Endothelial cell (in vitro differentiated cells): ENCODE measurements at regions not wholly inside any gene's neighbourhood (a gene's known extent, or its start where the extent isn't known, plus 50 kb on each side); places are given as distances from the start of the nearest gene placed in this dataset.
"Not testable (repeated sequence)": the region's sequence is repeated elsewhere in the genome, so short reads cannot be mapped to it uniquely, and the experiment has no call there.

Experiments
- DNase-seq: peaks from one replicate; pipeline ENCODE4 v3.0.0; 2021; ENCODE audit warnings: low spot score
- H3K27ac Mint-ChIP-seq: one replicate; pipeline ENCODE4 v1.8.0; 2021; ENCODE audit warnings: mixed read lengths, inconsistent platforms; ENCODE audit not compliant: unreplicated experiment
- H3K27me3 Mint-ChIP-seq: one replicate; pipeline ENCODE4 v1.8.0; 2021; ENCODE audit warnings: mild to moderate bottlenecking, moderate library complexity, mixed read lengths, inconsistent platforms; ENCODE audit not compliant: unreplicated experiment
- H3K36me3 Mint-ChIP-seq: one replicate; pipeline ENCODE4 v1.8.0; 2021; ENCODE audit warnings: mild to moderate bottlenecking, low read depth, mixed read lengths, inconsistent platforms; ENCODE audit not compliant: unreplicated experiment
- H3K4me1 Mint-ChIP-seq: one replicate; pipeline ENCODE4 v1.8.0; 2021; ENCODE audit warnings: mild to moderate bottlenecking, mixed read lengths, inconsistent platforms; ENCODE audit not compliant: unreplicated experiment
- H3K4me3 Mint-ChIP-seq: one replicate; pipeline ENCODE4 v1.8.0; 2021; ENCODE audit warnings: mild to moderate bottlenecking, mixed read lengths, inconsistent platforms; ENCODE audit not compliant: unreplicated experiment
- H3K9me3 Mint-ChIP-seq: one replicate; pipeline ENCODE4 v1.8.0; 2021; ENCODE audit warnings: mixed read lengths, inconsistent platforms; ENCODE audit not compliant: unreplicated experiment
- CTCF ChIP-seq: fragments of 200-600 bp; sonication (generic); IDR thresholded peaks from one replicate; pipeline ENCODE4 v1.5.0; 2021; ENCODE audit warnings: antibody characterized with exemption; ENCODE audit not compliant: unreplicated experiment

GRCh38 chr5:87594566-87594965, 181.8 kb upstream of the CCNH start:
- no peaks in the 10 kb centered on the region for H3K4me1 Mint-ChIP-seq
- no peak for DNase-seq
- no peak for TF ChIP-seq CTCF
- peaks cover 1% of the 10 kb centered on the region for H3K27me3 Mint-ChIP-seq
- no peak overlapping the region for H3K27ac Mint-ChIP-seq
- peaks cover 5% of the 10 kb centered on the region for H3K9me3 Mint-ChIP-seq
- H3K4me3 Mint-ChIP-seq = no peak overlapping the region
- H3K36me3 Mint-ChIP-seq = no peaks in the 10 kb centered on the region

GRCh38 chr5:87589587-87589986, 176.9 kb upstream of the CCNH start:
- Mint-ChIP-seq H3K27me3 (peaks cover 1% of the 10 kb centered on the region), H3K9me3 (no peaks in the 10 kb centered on the region), H3K27ac (no peak overlapping the region), H3K4me3 (no peak overlapping the region), H3K36me3 (no peaks in the 10 kb centered on the region), H3K4me1 (peaks cover 13% of the 10 kb centered on the region)
- TF ChIP-seq CTCF = no peak
- DNase-seq = no peak

- TF ChIP-seq CTCF = no peak
- DNase-seq = no peak
- Mint-ChIP-seq H3K27ac (peak overlapping the region; percentile 77), H3K9me3 (no peaks in the 10 kb centered on the region), H3K4me1 (peaks cover 13% of the 10 kb centered on the region), H3K36me3 (no peaks in the 10 kb centered on the region), H3K4me3 (no peak overlapping the region), H3K27me3 (peaks cover 1% of the 10 kb centered on the region)
Observed at GRCh38 chr5:87588316-87588715, 175.6 kb upstream of the CCNH start.

GRCh38 chr5:87583704-87584103, 171.0 kb upstream of the CCNH start:
- DNase-seq, H3K9me3 Mint-ChIP-seq, H3K36me3 Mint-ChIP-seq, H3K4me3 Mint-ChIP-seq, H3K27ac Mint-ChIP-seq, H3K27me3 Mint-ChIP-seq: not testable (repeated sequence)
- peaks cover 11% of the 10 kb centered on the region for H3K4me1 Mint-ChIP-seq

GRCh38 chr5:87582149-87582548, 169.4 kb upstream of the CCNH start:
- no peak overlapping the region for H3K4me3 Mint-ChIP-seq
- DNase-seq = no peak
- H3K4me1 Mint-ChIP-seq = no peaks in the 10 kb centered on the region
- TF ChIP-seq CTCF = no peak
- no peaks in the 10 kb centered on the region for H3K36me3 Mint-ChIP-seq
- no peak overlapping the region for H3K27ac Mint-ChIP-seq
- no peaks in the 10 kb centered on the region for H3K9me3 Mint-ChIP-seq
- H3K27me3 Mint-ChIP-seq = no peaks in the 10 kb centered on the region

- H3K4me1 Mint-ChIP-seq = no peaks in the 10 kb centered on the region
- H3K27ac Mint-ChIP-seq = no peak overlapping the region
- no peak for DNase-seq
- H3K27me3 Mint-ChIP-seq = no peaks in the 10 kb centered on the region
- H3K9me3 Mint-ChIP-seq = no peaks in the 10 kb centered on the region
- TF ChIP-seq CTCF = no peak
- no peaks in the 10 kb centered on the region for H3K36me3 Mint-ChIP-seq
- no peak overlapping the region for H3K4me3 Mint-ChIP-seq
Observed at GRCh38 chr5:87581661-87582060, 168.9 kb upstream of the CCNH start.
